ENCODE measurements at regions not wholly inside any gene's neighbourhood (a gene's known extent, or its start where the extent isn't known, plus 50 kb on each side); places are given as distances from the start of the nearest gene placed in this dataset.

DNA sequence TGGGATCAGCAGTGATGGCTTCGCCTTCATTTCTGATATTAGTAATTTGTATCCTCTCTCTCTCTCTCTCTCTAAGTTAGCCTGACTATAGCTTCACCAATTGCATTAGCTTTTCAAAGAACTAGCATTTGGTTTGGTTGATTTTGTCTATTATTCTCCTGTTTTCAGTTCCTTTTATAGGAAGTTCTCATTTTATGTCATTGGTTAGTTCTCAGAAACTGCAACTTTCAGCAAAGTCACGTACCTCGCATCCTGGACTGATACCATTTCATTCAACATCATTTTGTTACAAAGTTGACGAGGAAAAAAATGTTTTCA is 450.8 kb downstream of the EIPR1 start:
- H3K4me3 ChIP-seq (ENCODE audit: low read depth, low read length): no peak overlapping the region
- TF ChIP-seq, protein P1, sequence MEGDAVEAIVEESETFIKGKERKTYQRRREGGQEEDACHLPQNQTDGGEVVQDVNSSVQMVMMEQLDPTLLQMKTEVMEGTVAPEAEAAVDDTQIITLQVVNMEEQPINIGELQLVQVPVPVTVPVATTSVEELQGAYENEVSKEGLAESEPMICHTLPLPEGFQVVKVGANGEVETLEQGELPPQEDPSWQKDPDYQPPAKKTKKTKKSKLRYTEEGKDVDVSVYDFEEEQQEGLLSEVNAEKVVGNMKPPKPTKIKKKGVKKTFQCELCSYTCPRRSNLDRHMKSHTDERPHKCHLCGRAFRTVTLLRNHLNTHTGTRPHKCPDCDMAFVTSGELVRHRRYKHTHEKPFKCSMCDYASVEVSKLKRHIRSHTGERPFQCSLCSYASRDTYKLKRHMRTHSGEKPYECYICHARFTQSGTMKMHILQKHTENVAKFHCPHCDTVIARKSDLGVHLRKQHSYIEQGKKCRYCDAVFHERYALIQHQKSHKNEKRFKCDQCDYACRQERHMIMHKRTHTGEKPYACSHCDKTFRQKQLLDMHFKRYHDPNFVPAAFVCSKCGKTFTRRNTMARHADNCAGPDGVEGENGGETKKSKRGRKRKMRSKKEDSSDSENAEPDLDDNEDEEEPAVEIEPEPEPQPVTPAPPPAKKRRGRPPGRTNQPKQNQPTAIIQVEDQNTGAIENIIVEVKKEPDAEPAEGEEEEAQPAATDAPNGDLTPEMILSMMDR (IDR thresholded peaks at IDR 0.05; ENCODE audit: insufficient read depth, low read depth, low read length, missing control alignments): no peak
- no peak for DNase-seq (ENCODE audit: low read depth)

DNA sequence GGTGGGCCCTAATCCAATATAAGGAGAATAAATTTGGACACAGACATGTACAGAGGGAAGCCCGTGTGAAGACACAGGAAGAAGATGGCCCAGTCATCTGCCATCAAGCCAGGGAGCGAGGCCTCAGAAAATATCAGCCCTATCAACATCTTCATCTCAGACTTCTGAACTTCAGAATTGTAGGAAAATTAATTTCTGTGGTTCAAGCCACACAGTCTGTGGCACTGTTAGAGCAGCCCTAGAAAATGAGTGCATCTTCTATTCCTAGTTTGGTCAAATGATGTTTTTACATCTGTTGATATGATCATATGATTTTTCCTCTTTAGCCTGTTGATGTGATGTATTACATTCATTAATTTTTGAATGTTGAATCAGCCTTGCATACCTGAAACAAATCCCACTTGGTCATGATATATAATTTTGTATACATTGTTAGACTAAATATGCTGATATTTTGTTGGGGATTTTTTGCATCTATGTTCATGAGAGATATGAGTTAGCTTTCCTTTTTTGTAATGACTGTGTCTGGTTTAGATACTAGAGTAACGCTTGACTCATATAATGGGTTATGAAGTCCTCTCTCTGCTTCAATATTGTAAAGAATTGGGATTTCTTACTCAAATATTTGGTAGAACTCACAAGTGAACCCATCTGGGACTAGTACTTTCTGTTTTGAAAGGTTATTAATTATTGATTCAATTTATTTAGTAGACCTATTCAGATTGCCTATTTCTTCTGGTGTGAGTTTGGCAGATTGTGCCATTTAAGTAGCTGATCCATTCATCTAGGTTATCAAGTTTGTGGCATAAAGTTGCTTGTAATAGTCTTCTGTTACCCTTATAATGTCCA is 451.4 kb downstream of the EIPR1 start:
- TF ChIP-seq, protein P1 (IDR thresholded peaks at IDR 0.05; ENCODE audit: insufficient read depth, low read depth, low read length, missing control alignments): no peak
- no peak overlapping the region for H3K4me3 ChIP-seq (ENCODE audit: low read depth, low read length)
- no peak for DNase-seq (ENCODE audit: low read depth)

DNA sequence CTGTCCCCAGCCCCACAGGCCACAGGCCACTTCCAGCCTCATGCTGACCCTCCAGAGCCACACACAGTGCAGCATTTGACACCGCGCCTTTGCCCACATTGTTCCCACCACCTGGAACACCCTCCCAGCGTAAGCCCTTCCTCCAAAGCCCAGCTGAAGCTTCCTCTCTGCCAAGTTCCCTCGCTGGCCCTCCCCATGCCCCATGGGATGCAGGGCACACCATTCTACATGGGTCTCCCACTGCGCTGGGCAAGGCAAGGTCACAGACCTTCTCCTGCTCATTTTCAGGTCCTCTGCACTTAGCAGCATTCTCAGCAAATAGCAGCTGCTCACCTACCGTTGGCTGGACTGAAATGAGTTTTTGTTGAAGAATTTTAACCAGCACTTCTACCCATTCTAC is 455.5 kb downstream of the EIPR1 start:
- TF ChIP-seq, protein P1 (IDR thresholded peaks at IDR 0.05; ENCODE audit: insufficient read depth, low read depth, low read length, missing control alignments): no peak
- H3K4me3 ChIP-seq (ENCODE audit: low read depth, low read length): no peak overlapping the region
- DNase-seq (ENCODE audit: low read depth): no peak

DNA sequence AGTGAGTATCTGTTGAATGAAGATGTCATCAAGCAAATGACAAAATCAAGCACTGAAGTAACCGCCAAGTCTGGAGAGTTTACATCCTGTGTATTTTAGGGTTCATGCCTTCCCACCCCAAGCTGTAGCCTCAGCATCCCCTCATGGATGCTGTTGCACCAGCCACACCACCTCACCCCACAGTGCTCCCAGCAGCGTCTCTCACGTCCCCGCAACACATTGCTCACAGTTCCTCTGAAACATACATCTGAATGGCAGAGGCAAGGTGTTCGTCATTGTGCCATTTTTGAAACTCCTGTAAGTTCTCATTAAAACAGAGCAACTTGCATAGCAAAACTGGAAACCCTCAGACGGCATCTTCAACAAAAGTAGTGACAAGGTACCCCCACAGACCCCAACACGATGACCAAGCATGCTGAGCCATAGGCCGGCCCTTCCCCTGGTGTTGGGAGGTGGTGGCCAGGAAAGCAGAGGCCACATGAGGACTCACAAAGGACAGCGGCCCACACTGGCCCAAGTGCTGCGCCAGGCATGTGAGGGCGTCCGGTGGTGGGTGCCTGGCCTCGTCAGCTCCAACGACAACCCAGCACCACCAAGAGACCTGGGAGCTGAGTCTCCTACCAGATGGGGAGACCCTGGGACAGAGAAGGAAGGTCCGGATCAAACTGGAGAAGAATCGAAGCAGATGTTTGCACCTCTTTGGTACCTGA is 456.5 kb downstream of the EIPR1 start:
- TF ChIP-seq, protein P1 (IDR thresholded peaks at IDR 0.05; ENCODE audit: insufficient read depth, low read depth, low read length, missing control alignments): no peak
- no peak for DNase-seq (ENCODE audit: low read depth)
- no peak overlapping the region for H3K4me3 ChIP-seq (ENCODE audit: low read depth, low read length)

DNA sequence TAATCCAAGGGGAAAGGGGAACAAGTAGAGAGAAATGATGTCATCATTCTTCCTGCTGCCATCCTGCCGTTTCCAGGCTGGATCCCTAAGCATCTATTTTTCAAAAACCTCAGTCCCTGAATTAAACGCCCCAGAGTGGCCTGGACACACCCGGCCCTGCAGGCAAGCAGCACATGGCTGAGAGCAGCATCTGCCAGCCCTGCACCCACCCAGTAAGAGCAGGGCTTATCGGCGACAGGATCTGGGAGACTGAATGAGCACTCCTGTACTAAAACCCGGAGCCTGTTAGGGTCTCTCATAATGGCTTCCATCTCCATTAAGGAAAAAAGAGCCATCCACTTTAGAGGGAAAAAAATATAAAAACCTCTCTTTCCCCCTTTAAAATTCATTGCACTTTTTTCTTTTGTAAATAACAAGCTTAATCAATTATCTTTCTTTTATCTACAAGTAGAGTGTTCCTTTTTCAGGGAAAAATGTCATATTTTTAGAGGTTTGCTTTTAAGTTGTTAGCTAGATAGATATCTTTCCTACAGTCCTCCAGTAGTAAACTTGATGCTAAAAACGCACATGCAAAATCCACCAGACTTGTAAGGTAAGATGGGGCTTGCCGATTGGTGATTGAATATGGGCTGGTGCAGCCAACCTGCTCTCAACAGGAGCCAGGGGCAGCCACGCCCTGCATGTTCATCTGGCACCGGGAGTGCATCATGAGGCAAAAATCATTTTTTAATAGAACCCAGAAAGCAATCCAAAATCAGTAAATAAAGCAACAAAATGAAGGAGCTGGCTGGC is 457.8 kb downstream of the EIPR1 start:
- no peak for DNase-seq (ENCODE audit: low read depth)
- TF ChIP-seq, protein P1 (IDR thresholded peaks at IDR 0.05; ENCODE audit: insufficient read depth, low read depth, low read length, missing control alignments): no peak
- no peak overlapping the region for H3K4me3 ChIP-seq (ENCODE audit: low read depth, low read length)

DNA sequence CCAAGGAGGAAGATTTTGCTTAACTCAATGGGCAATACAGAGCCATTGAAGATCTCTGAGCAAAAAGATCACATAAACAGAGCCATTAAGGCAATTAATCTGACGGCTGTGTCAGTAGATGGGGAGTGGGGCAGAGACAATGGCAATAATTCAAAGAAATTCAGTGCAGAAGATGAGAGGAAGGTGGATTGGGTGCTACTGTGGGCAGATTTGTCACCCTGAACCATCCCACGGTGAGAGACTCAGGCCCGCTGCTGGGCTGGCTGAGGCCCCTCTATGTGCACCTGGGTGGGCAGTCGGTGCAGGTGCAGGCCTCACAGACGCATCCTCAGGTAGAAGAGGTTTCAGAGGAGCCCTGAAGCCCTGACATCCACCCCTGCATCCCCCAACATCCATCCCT is 458.6 kb downstream of the EIPR1 start:
- TF ChIP-seq, protein P1 (IDR thresholded peaks at IDR 0.05; ENCODE audit: insufficient read depth, low read depth, low read length, missing control alignments): no peak
- no peak for DNase-seq (ENCODE audit: low read depth)
- no peak overlapping the region for H3K4me3 ChIP-seq (ENCODE audit: low read depth, low read length)
